ENCODE measurements at regions not wholly inside any gene's neighbourhood (a gene's known extent, or its start where the extent isn't known, plus 50 kb on each side); places are given as distances from the start of the nearest gene placed in this dataset.

GRCh38 chr4:11632483-11632882, 203.8 kb upstream of the HS3ST1 start (continued):
- no peak for TF ChIP-seq CHD7 (IDR thresholded peaks at IDR 0.05; ENCODE audit: insufficient replicate concordance, low read length)
- TF ChIP-seq SIX5 (IDR thresholded peaks at IDR 0.05; ENCODE audit: low read depth, low read length): no peak
- no peak for TF ChIP-seq RXRA (IDR thresholded peaks at IDR 0.05; ENCODE audit: insufficient read depth, low read depth, low read length)
- TF ChIP-seq RFX5 (IDR thresholded peaks at IDR 0.05; ENCODE audit: borderline replicate concordance, low read depth, low read length): no peak
- TF ChIP-seq SAP30 (IDR thresholded peaks at IDR 0.05; ENCODE audit: insufficient read depth, insufficient replicate concordance, low read length): no peak
- no peak for TF ChIP-seq KDM1A (IDR thresholded peaks at IDR 0.05; ENCODE audit: borderline replicate concordance, low read length)
- TF ChIP-seq CHD1 (IDR thresholded peaks at IDR 0.05; ENCODE audit: low read depth, low read length): no peak
- no peak for TF ChIP-seq BACH1 (IDR thresholded peaks at IDR 0.05; ENCODE audit: low read length)
- TF ChIP-seq ATF3 (IDR thresholded peaks at IDR 0.05; ENCODE audit: insufficient read depth, low read depth, low read length): no peak
- no peak for TF ChIP-seq TBP (IDR thresholded peaks at IDR 0.05; ENCODE audit: low read depth, low read length)
- no peak for TF ChIP-seq TCF12 (IDR thresholded peaks at IDR 0.05; ENCODE audit: low read depth, low read length)
